DND-41 (cell line): ENCODE measurements at regions not wholly inside any gene's neighbourhood (a gene's known extent, or its start where the extent isn't known, plus 50 kb on each side); places are given as distances from the start of the nearest gene placed in this dataset.

Source experiments
- CTCF ChIP-seq: IDR thresholded peaks from 2 replicates; pipeline ENCODE4 v1.5.1; 2012; ENCODE audit warnings: borderline replicate concordance, low read length, moderate library complexity, mild to moderate bottlenecking; ENCODE audit not compliant: poor library complexity, severe bottlenecking; ENCODE audit errors: extremely low read depth
- EZH2 ChIP-seq: IDR thresholded peaks from 3 replicates; pipeline ENCODE4 v1.6.1; 2012; ENCODE audit warnings: borderline replicate concordance, low read depth, mild to moderate bottlenecking, moderate library complexity, low read length, inconsistent platforms; ENCODE audit not compliant: severe bottlenecking

DNA sequence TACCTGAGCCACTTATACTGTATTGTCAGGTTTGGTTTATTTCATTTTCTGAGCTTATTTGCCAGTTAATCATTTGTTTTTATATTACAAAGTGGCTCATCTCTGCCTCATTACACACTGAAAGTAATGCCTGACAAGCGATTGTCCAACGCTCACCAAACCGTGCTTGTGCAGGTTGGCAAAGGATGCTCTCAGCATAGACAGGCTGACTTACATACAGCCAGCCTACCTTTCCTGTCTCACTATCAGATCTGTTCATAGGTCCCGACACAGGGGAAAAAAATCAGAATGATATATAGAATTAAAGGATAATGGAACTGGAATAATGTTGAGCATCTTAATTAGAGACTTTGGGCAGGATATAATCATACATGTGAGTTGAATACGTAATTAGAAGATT lies 739.7 kb upstream of the RIOK2 start:
- no peak for TF ChIP-seq CTCF
- TF ChIP-seq EZH2: no peak
